Suprapubic skin (tissue), 3 donors: ENCODE measurements at regions not wholly inside any gene's neighbourhood (a gene's known extent, or its start where the extent isn't known, plus 50 kb on each side); places are given as distances from the start of the nearest gene placed in this dataset.

Source experiments
- POLR2A ChIP-seq, 2 donors: fragments of 450-650 bp; IDR thresholded peaks; one replicate each; pipeline ENCODE4 v1.6.1; 2017; ENCODE audit warnings: antibody characterized with exemption in 2 of 2, mild to moderate bottlenecking in 2 of 2, moderate library complexity in 2 of 2
- TF ChIP-seq, protein P1 (sequence below), 2 donors: fragments of 200-600 bp in 1 of 2; fragments of 450-650 bp in 1 of 2; sonication (generic) in 1 of 2; IDR thresholded peaks; one replicate each; pipeline ENCODE4 v1.5.1; 2016 to 2019; ENCODE audit warnings: antibody characterized with exemption in 2 of 2, mild to moderate bottlenecking in 1 of 2, moderate library complexity in 1 of 2

DNA sequence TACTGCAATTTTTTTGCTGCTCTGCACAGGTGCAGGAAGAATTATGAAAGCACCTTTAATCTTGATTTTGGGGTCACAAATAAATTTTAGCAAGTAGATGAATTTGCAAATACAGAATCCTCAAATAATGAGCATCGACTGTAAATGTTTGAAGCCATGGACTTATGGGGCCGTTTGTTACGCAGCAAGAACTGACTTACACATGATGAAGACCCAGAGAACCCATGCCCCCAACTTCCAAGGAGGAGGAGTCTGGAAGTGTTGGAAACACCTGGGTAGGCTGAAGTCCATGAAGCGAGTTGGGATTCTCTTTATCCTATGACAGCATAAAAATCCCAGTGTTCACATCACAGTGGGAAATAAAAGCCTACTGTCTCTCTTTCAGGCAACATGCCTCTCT lies 176.6 kb downstream of the RBFOX3 start:
- TF ChIP-seq, protein P1, sequence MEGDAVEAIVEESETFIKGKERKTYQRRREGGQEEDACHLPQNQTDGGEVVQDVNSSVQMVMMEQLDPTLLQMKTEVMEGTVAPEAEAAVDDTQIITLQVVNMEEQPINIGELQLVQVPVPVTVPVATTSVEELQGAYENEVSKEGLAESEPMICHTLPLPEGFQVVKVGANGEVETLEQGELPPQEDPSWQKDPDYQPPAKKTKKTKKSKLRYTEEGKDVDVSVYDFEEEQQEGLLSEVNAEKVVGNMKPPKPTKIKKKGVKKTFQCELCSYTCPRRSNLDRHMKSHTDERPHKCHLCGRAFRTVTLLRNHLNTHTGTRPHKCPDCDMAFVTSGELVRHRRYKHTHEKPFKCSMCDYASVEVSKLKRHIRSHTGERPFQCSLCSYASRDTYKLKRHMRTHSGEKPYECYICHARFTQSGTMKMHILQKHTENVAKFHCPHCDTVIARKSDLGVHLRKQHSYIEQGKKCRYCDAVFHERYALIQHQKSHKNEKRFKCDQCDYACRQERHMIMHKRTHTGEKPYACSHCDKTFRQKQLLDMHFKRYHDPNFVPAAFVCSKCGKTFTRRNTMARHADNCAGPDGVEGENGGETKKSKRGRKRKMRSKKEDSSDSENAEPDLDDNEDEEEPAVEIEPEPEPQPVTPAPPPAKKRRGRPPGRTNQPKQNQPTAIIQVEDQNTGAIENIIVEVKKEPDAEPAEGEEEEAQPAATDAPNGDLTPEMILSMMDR (IDR thresholded peaks at IDR 0.05), result no peak
- TF ChIP-seq POLR2A (IDR thresholded peaks at IDR 0.05), result no peak
